Liver (tissue), 8 donors: ENCODE measurements at regions not wholly inside any gene's neighbourhood (a gene's known extent, or its start where the extent isn't known, plus 50 kb on each side); places are given as distances from the start of the nearest gene placed in this dataset.

Experiments used
- DNase-seq: peaks from one replicate; pipeline ENCODE4 v3.0.0-alpha.2; 2017; ENCODE audit warnings: low spot score
- H3K27ac ChIP-seq, 2 donors: one replicate each; pipeline ENCODE4 v1.7.0; 2013; ENCODE audit warnings: inconsistent platforms in 2 of 2, low read length in 2 of 2, control low read depth in 1 of 2, low read depth in 1 of 2, mild to moderate bottlenecking in 1 of 2
- H3K27me3 ChIP-seq, 4 donors: one replicate each; pipeline versions ENCODE4 v1.6.1 to v1.7.0; 2013; ENCODE audit warnings: low read length in 3 of 4, inconsistent platforms in 1 of 4, mild to moderate bottlenecking in 1 of 4, moderate library complexity in 1 of 4; ENCODE audit not compliant: control insufficient read depth in 4 of 4, insufficient read depth in 4 of 4
- H3K36me3 ChIP-seq, 4 donors: one replicate each; pipeline versions ENCODE4 v1.6.1 to v1.7.0; 2013; ENCODE audit warnings: low read length in 3 of 4, mild to moderate bottlenecking in 3 of 4, low read depth in 1 of 4, moderate library complexity in 1 of 4; ENCODE audit not compliant: control insufficient read depth in 4 of 4, insufficient read depth in 3 of 4
- H3K4me1 ChIP-seq, 4 donors: one replicate each; pipeline versions ENCODE4 v1.6.1 to v1.7.0; 2013; ENCODE audit warnings: low read length in 3 of 4, mild to moderate bottlenecking in 3 of 4, moderate library complexity in 1 of 4; ENCODE audit not compliant: control insufficient read depth in 4 of 4, insufficient read depth in 4 of 4
- H3K4me3 ChIP-seq, 3 donors: one replicate each; pipeline versions ENCODE4 v1.6.1 to v1.7.0; 2013; ENCODE audit warnings: low read length in 3 of 3, control low read depth in 1 of 3, low read depth in 1 of 3, mild to moderate bottlenecking in 1 of 3
- H3K9ac ChIP-seq, 2 donors: one replicate each; pipeline ENCODE4 v1.7.0; 2013; ENCODE audit warnings: low read length in 2 of 2, mild to moderate bottlenecking in 2 of 2, moderate library complexity in 2 of 2, control low read depth in 1 of 2, low read depth in 1 of 2
- H3K9me3 ChIP-seq, 4 donors: one replicate each; pipeline versions ENCODE4 v1.6.1 to v1.7.0; 2013; ENCODE audit warnings: low read length in 3 of 4; ENCODE audit not compliant: control insufficient read depth in 4 of 4
- ATF3 ChIP-seq: IDR thresholded peaks from 2 replicates; pipeline ENCODE4 v1.6.1; 2016; ENCODE audit warnings: antibody characterized with exemption
- CTCF ChIP-seq: fragments of 150-350 bp; IDR thresholded peaks from 2 replicates; pipeline ENCODE4 v1.5.1; 2017; ENCODE audit warnings: improper control_type of control experiment, low read depth, low read length; ENCODE audit not compliant: missing input control
- EGR1 ChIP-seq, 2 donors: IDR thresholded peaks; 2 replicates each; pipeline ENCODE4 v1.6.1; 2016 to 2018; ENCODE audit warnings: antibody characterized with exemption in 2 of 2, low read depth in 2 of 2
- FOXA1 ChIP-seq: IDR thresholded peaks from 2 replicates; pipeline ENCODE4 v1.6.1; 2016; ENCODE audit warnings: antibody characterized with exemption
- FOXA2 ChIP-seq: IDR thresholded peaks from 2 replicates; pipeline ENCODE4 v1.6.1; 2016; ENCODE audit warnings: antibody characterized with exemption
- GABPA ChIP-seq, 2 donors: IDR thresholded peaks in 1 of 2; conservative IDR thresholded peaks in 1 of 2; 2 replicates each; pipeline ENCODE4 v1.6.1; 2016; ENCODE audit warnings: antibody characterized with exemption in 2 of 2, mild to moderate bottlenecking in 1 of 2, moderate library complexity in 1 of 2
- HNF4A ChIP-seq, 2 donors: conservative IDR thresholded peaks; 2 replicates each; pipeline ENCODE4 v1.6.1; 2016; ENCODE audit warnings: antibody characterized with exemption in 2 of 2, mild to moderate bottlenecking in 2 of 2
- HNF4G ChIP-seq: IDR thresholded peaks from 2 replicates; pipeline ENCODE4 v1.6.1; 2016; ENCODE audit warnings: antibody characterized with exemption
- JUND ChIP-seq, 2 donors: IDR thresholded peaks; 2 replicates each; pipeline ENCODE4 v1.6.1; 2016; ENCODE audit warnings: antibody characterized with exemption in 2 of 2
- MAX ChIP-seq: IDR thresholded peaks from 2 replicates; pipeline ENCODE4 v1.6.1; 2016; ENCODE audit warnings: antibody characterized with exemption
- NR2F2 ChIP-seq: IDR thresholded peaks from 2 replicates; pipeline ENCODE4 v1.6.1; 2016; ENCODE audit warnings: antibody characterized with exemption
- RAD21 ChIP-seq, 2 donors: IDR thresholded peaks; 2 replicates each; pipeline ENCODE4 v1.6.1; 2016; ENCODE audit warnings: antibody characterized with exemption in 2 of 2, mild to moderate bottlenecking in 2 of 2
- REST ChIP-seq: IDR thresholded peaks from 2 replicates; pipeline ENCODE4 v1.6.1; 2016; ENCODE audit warnings: antibody characterized with exemption, mild to moderate bottlenecking
- RXRA ChIP-seq, 2 donors: IDR thresholded peaks; 2 replicates each; pipeline ENCODE4 v1.6.1; 2017 to 2018; ENCODE audit warnings: antibody characterized with exemption in 2 of 2, mild to moderate bottlenecking in 1 of 2
- SP1 ChIP-seq: IDR thresholded peaks from 2 replicates; pipeline ENCODE4 v1.6.1; 2018; ENCODE audit warnings: antibody characterized with exemption, mild to moderate bottlenecking
- TAF1 ChIP-seq: conservative IDR thresholded peaks from 2 replicates; pipeline ENCODE4 v1.6.1; 2016; ENCODE audit warnings: antibody characterized with exemption, mild to moderate bottlenecking
- YY1 ChIP-seq: IDR thresholded peaks from 2 replicates; pipeline ENCODE4 v1.6.1; 2016; ENCODE audit warnings: antibody characterized with exemption, mild to moderate bottlenecking
- ZBTB33 ChIP-seq: IDR thresholded peaks from 2 replicates; pipeline ENCODE4 v1.6.1; 2016; ENCODE audit warnings: antibody characterized with exemption
- WGBS: extraction: QIAGEN DNeasy Blood & Tissue Kit; methylation state at CpG from one replicate; pipeline ENCODE4 v1.1.7; 2013; 5-methylcytosine and 5-hydroxymethylcytosine counted together
- donor health status: healthy.
- donor health status: healthy.
- donor health status: healthy.
- donor health status: healthy.
- donor health status: healthy.

GRCh38 chr3:163614886-163615285 is 1463.4 kb downstream of the SI start:
- Histone ChIP-seq H3K4me3 (no peak overlapping the region), H3K9me3 (no peaks in the 10 kb centered on the region), H3K4me1 (no peaks in the 10 kb centered on the region), H3K36me3 (no peaks in the 10 kb centered on the region), H3K27me3 (no peaks in the 10 kb centered on the region), H3K9ac (no peak overlapping the region), H3K27ac (no peak overlapping the region)
- TF ChIP-seq ATF3: no peak
- TF ChIP-seq MAX: no peak
- TF ChIP-seq TAF1: no peak
- no peak for TF ChIP-seq GABPA (IDR thresholded peaks at IDR 0.05 in 1 of 2, conservative IDR thresholded peaks at IDR 0.05 in 1 of 2)
- no peak for TF ChIP-seq FOXA1
- TF ChIP-seq EGR1 (IDR thresholded peaks at IDR 0.05; ENCODE audit: low read depth in 2 of 2): no peak
- TF ChIP-seq FOXA2: no peak
- TF ChIP-seq SP1: no peak
- no peak for TF ChIP-seq RAD21 (IDR thresholded peaks at IDR 0.05)
- no peak for TF ChIP-seq JUND (IDR thresholded peaks at IDR 0.05)
- no peak for TF ChIP-seq YY1
- no peak for TF ChIP-seq HNF4G
- no peak for TF ChIP-seq ZBTB33
- TF ChIP-seq NR2F2: no peak
- TF ChIP-seq RXRA (IDR thresholded peaks at IDR 0.05): no peak
- no peak for TF ChIP-seq REST
- TF ChIP-seq HNF4A (conservative IDR thresholded peaks at IDR 0.05): no peak
- TF ChIP-seq CTCF: no peak
- DNase-seq: no peak

GRCh38 chr3:163605915-163606314 is 1472.4 kb downstream of the SI start:
- Histone ChIP-seq H3K27ac (no peak overlapping the region), H3K9me3 (no peaks in the 10 kb centered on the region), H3K27me3 (no peaks in the 10 kb centered on the region), H3K9ac (no peak overlapping the region), H3K36me3 (no peaks in the 10 kb centered on the region), H3K4me3 (no peak overlapping the region), H3K4me1 (no peaks in the 10 kb centered on the region)
- 83% methylated on average over 1 of the region's 1 CpG for WGBS
- no peak for TF ChIP-seq MAX
- TF ChIP-seq GABPA (IDR thresholded peaks at IDR 0.05 in 1 of 2, conservative IDR thresholded peaks at IDR 0.05 in 1 of 2): no peak
- DNase-seq: no peak
